ENCODE measurements at regions not wholly inside any gene's neighbourhood (a gene's known extent, or its start where the extent isn't known, plus 50 kb on each side); places are given as distances from the start of the nearest gene placed in this dataset.

DNA sequence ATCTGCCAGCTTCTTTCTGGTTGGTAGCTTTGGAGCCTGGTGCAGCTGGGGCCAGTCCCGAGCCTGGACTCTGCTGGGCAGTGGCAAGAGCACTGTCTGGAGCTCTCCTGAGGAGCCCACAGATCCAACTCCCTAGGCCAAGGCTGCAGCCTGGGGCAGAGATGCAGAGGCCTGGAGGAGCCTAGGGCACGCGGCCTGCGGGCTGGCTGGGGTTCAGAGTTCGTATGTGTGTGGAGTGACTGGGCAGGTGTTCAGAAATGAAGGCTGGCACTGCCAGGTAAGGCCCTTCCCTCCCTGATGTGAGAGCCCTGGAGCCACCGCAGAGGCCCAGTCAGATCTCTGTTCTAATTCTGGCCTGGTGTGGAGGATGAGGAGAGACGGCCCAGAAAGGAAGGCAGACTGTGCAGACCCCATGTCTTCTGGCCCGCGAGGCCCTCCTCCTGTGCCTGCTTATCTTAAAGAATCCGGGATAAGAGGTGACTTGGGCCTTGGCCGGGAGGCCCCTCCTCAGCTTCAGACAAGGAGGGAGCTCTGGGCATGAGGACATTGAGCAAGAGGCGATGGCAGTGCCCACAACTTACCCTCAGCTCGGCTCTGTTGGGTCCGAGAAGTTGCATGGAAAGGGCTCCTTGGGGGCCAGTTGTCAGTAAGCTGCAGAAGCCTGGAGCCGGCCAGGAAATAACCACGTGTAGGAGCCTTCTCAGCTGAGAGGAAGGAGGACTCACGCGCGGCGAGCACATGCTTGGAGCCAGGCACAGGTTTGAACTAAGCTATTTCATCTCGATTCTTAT is 62.2 kb upstream of the B3GAT1 start:
- TF ChIP-seq, protein P1, sequence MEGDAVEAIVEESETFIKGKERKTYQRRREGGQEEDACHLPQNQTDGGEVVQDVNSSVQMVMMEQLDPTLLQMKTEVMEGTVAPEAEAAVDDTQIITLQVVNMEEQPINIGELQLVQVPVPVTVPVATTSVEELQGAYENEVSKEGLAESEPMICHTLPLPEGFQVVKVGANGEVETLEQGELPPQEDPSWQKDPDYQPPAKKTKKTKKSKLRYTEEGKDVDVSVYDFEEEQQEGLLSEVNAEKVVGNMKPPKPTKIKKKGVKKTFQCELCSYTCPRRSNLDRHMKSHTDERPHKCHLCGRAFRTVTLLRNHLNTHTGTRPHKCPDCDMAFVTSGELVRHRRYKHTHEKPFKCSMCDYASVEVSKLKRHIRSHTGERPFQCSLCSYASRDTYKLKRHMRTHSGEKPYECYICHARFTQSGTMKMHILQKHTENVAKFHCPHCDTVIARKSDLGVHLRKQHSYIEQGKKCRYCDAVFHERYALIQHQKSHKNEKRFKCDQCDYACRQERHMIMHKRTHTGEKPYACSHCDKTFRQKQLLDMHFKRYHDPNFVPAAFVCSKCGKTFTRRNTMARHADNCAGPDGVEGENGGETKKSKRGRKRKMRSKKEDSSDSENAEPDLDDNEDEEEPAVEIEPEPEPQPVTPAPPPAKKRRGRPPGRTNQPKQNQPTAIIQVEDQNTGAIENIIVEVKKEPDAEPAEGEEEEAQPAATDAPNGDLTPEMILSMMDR (IDR thresholded peaks at IDR 0.05) = no peak
- TF ChIP-seq POLR2A (IDR thresholded peaks at IDR 0.05) = no peak

Measured in heart left ventricle (tissue), 13 donors.